Left ventricle myocardium superior (tissue), 1 donor: ENCODE measurements at regions not wholly inside any gene's neighbourhood (a gene's known extent, or its start where the extent isn't known, plus 50 kb on each side); places are given as distances from the start of the nearest gene placed in this dataset.

Source experiments
- ATAC-seq: fragments of 200-7000 bp; cut with Tn5 transposase; one replicate; pipeline ENCODE4 v1.9.1; 2020; ENCODE audit warnings: mild to moderate bottlenecking, moderate library complexity
- DNase-seq: peaks from one replicate; pipeline ENCODE4 v3.0.0-alpha.2; 2020
- intact Hi-C: fragments of 100-400 bp; cut with micrococcal nuclease; formaldehyde crosslinking; loops from one replicate; pipeline ENCODE4 v1.11.0; 2022
- donor health status: DM: no; HTN: yes; CAD: no; lungs with severe emphysema.

- DNase-seq = no peak
- no peak for ATAC-seq
- intact Hi-C loops = no loop called here
Observed at GRCh38 chr20:58113716-58114115, 114.7 kb downstream of the ANKRD60 start.

GRCh38 chr20:58112017-58112781, 116.3 kb downstream of the ANKRD60 start:
- ATAC-seq = peak; percentile 34
- no peak for DNase-seq
- intact Hi-C loops = no loop called here

GRCh38 chr20:58111310-58112016, 117.0 kb downstream of the ANKRD60 start:
- no peak for DNase-seq
- intact Hi-C loops = no loop called here
- no peak for ATAC-seq

GRCh38 chr20:58109918-58110635, 118.4 kb downstream of the ANKRD60 start:
- DNase-seq (no peak), ATAC-seq (no peak)

GRCh38 chr20:58109126-58109880, 119.2 kb downstream of the ANKRD60 start:
- intact Hi-C loops = no loop called here
- DNase-seq = no peak
- no peak for ATAC-seq

More at GRCh38 chr20:58109918-58110635, 118.4 kb downstream of the ANKRD60 start:
- intact Hi-C loops = no loop called here

GRCh38 chr20:58107533-58107932, 120.9 kb downstream of the ANKRD60 start:
- intact Hi-C loops = no loop called here
- no peak for ATAC-seq
- no peak for DNase-seq

GRCh38 chr20:58106143-58106750, 122.2 kb downstream of the ANKRD60 start:
- no peak for ATAC-seq
- intact Hi-C loops = no loop called here

GRCh38 chr20:58103961-58104360, 124.5 kb downstream of the ANKRD60 start:
- DNase-seq = no peak
- ATAC-seq = no peak
- intact Hi-C loops = no loop called here

More at GRCh38 chr20:58106143-58106750, 122.2 kb downstream of the ANKRD60 start:
- no peak for DNase-seq

- ATAC-seq (no peak), DNase-seq (no peak)
- intact Hi-C loops = no loop called here
Observed at GRCh38 chr20:58103517-58103904, 124.9 kb downstream of the ANKRD60 start.

GRCh38 chr20:58102744-58103516, 125.5 kb downstream of the ANKRD60 start:
- intact Hi-C loops = no loop called here
- DNase-seq (no peak), ATAC-seq (no peak)

GRCh38 chr20:58102261-58102660, 126.2 kb downstream of the ANKRD60 start:
- no peak for ATAC-seq
- DNase-seq = no peak
- intact Hi-C loops = no loop called here

GRCh38 chr20:58100731-58101356, 127.6 kb downstream of the ANKRD60 start:
- ATAC-seq (no peak), DNase-seq (no peak)
- intact Hi-C loops = no loop called here

GRCh38 chr20:58099956-58100730, 128.3 kb downstream of the ANKRD60 start:
- ATAC-seq = no peak
- intact Hi-C loops = no loop called here

GRCh38 chr20:58099291-58099935, 129.0 kb downstream of the ANKRD60 start:
- intact Hi-C loops = no loop called here
- ATAC-seq (no peak), DNase-seq (no peak)

More at GRCh38 chr20:58099956-58100730, 128.3 kb downstream of the ANKRD60 start:
- DNase-seq = no peak

GRCh38 chr20:58098571-58098970, 129.9 kb downstream of the ANKRD60 start:
- no peak for ATAC-seq
- no peak for DNase-seq
- intact Hi-C loops = no loop called here

GRCh38 chr20:58097943-58098342, 130.5 kb downstream of the ANKRD60 start:
- intact Hi-C loops = no loop called here
- DNase-seq (no peak), ATAC-seq (no peak)

GRCh38 chr20:58097429-58097828, 131.0 kb downstream of the ANKRD60 start:
- no peak for ATAC-seq
- no peak for DNase-seq
- intact Hi-C loops = no loop called here
